ENCODE measurements at regions not wholly inside any gene's neighbourhood (a gene's known extent, or its start where the extent isn't known, plus 50 kb on each side); places are given as distances from the start of the nearest gene placed in this dataset.
A peak's percentile ranks its signal among the peaks of the same experiment; 100 is the strongest.

GRCh38 chr7:12895296-12895695, 207.9 kb downstream of the ARL4A start (continued):
- TF ChIP-seq, protein P1, sequence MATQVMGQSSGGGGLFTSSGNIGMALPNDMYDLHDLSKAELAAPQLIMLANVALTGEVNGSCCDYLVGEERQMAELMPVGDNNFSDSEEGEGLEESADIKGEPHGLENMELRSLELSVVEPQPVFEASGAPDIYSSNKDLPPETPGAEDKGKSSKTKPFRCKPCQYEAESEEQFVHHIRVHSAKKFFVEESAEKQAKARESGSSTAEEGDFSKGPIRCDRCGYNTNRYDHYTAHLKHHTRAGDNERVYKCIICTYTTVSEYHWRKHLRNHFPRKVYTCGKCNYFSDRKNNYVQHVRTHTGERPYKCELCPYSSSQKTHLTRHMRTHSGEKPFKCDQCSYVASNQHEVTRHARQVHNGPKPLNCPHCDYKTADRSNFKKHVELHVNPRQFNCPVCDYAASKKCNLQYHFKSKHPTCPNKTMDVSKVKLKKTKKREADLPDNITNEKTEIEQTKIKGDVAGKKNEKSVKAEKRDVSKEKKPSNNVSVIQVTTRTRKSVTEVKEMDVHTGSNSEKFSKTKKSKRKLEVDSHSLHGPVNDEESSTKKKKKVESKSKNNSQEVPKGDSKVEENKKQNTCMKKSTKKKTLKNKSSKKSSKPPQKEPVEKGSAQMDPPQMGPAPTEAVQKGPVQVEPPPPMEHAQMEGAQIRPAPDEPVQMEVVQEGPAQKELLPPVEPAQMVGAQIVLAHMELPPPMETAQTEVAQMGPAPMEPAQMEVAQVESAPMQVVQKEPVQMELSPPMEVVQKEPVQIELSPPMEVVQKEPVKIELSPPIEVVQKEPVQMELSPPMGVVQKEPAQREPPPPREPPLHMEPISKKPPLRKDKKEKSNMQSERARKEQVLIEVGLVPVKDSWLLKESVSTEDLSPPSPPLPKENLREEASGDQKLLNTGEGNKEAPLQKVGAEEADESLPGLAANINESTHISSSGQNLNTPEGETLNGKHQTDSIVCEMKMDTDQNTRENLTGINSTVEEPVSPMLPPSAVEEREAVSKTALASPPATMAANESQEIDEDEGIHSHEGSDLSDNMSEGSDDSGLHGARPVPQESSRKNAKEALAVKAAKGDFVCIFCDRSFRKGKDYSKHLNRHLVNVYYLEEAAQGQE (IDR thresholded peaks at IDR 0.05; ENCODE audit: unreplicated experiment) = no peak
- TF ChIP-seq CREB1 (CRISPR knock-in tag; IDR thresholded peaks at IDR 0.05; ENCODE audit: low read depth) = no peak
- no peak for TF ChIP-seq JUNB (IDR thresholded peaks at IDR 0.05; ENCODE audit: unreplicated experiment)
- no peak for TF ChIP-seq STAT1 (IDR thresholded peaks at IDR 0.05; ENCODE audit: unreplicated experiment)
- no peak for TF ChIP-seq EZH2phosphoT487 (IDR thresholded peaks at IDR 0.05; ENCODE audit: unreplicated experiment)
- TF ChIP-seq, protein P2, sequence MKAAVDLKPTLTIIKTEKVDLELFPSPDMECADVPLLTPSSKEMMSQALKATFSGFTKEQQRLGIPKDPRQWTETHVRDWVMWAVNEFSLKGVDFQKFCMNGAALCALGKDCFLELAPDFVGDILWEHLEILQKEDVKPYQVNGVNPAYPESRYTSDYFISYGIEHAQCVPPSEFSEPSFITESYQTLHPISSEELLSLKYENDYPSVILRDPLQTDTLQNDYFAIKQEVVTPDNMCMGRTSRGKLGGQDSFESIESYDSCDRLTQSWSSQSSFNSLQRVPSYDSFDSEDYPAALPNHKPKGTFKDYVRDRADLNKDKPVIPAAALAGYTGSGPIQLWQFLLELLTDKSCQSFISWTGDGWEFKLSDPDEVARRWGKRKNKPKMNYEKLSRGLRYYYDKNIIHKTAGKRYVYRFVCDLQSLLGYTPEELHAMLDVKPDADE (IDR thresholded peaks at IDR 0.05) = no peak
- TF ChIP-seq, protein P3, sequence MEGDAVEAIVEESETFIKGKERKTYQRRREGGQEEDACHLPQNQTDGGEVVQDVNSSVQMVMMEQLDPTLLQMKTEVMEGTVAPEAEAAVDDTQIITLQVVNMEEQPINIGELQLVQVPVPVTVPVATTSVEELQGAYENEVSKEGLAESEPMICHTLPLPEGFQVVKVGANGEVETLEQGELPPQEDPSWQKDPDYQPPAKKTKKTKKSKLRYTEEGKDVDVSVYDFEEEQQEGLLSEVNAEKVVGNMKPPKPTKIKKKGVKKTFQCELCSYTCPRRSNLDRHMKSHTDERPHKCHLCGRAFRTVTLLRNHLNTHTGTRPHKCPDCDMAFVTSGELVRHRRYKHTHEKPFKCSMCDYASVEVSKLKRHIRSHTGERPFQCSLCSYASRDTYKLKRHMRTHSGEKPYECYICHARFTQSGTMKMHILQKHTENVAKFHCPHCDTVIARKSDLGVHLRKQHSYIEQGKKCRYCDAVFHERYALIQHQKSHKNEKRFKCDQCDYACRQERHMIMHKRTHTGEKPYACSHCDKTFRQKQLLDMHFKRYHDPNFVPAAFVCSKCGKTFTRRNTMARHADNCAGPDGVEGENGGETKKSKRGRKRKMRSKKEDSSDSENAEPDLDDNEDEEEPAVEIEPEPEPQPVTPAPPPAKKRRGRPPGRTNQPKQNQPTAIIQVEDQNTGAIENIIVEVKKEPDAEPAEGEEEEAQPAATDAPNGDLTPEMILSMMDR (conservative IDR thresholded peaks at IDR 0.05; ENCODE audit: low read depth in 2 of 2) = no peak
- TF ChIP-seq ZNF114 (CRISPR knock-in tag; IDR thresholded peaks at IDR 0.05) = no peak
- no peak for TF ChIP-seq NANOG (IDR thresholded peaks at IDR 0.05; ENCODE audit: borderline replicate concordance)
- TF ChIP-seq EZH2 (IDR thresholded peaks at IDR 0.05; ENCODE audit: low read depth, unreplicated experiment) = no peak

- Mint-ChIP-seq H3K27ac (0 out of 2 replicates have a peak overlapping the region, but pooled peaks have one; percentile 29), H3K4me3 (no peak overlapping the region), H3K9me3 (no peaks in the 10 kb centered on the region), H3K4me1 (peaks cover 8% of the 10 kb centered on the region), H3K27me3 (ENCODE audit: insufficient read depth, low read depth, poor library complexity) (peaks cover 1% of the 10 kb centered on the region), H3K36me3 (ENCODE audit: low read depth) (no peaks in the 10 kb centered on the region; the same call in 2 of the 3 replicates)
- Histone ChIP-seq H3K4me2 (peak overlapping the region; percentile 33; the same call in 1 of the 2 replicates), H3K27me3 (ENCODE audit: insufficient read depth) (no peaks in the 10 kb centered on the region), H2AFZ (no peak overlapping the region), H3K4me3 (no peak overlapping the region), H3K36me3 (ENCODE audit: insufficient read depth) (no peaks in the 10 kb centered on the region), H3K79me2 (replicated peaks; ENCODE audit: insufficient read depth) (no peaks in the 10 kb centered on the region), H3F3A (replicated peaks; ENCODE audit: low read depth) (no peaks in the 10 kb centered on the region), H3K27ac (ENCODE audit: low read depth) (no peak overlapping the region), H3K9me2 (ENCODE audit: insufficient read depth) (peaks cover 3% of the 10 kb centered on the region; the same call in 1 of the 2 replicates), H3K4me1 (ENCODE audit: insufficient read depth) (peaks cover 11% of the 10 kb centered on the region; the same call in 1 of the 2 replicates), H4K20me1 (replicated peaks; ENCODE audit: insufficient read depth) (no peaks in the 10 kb centered on the region)
- no peak for ATAC-seq
- no peak for DNase-seq (ENCODE audit: low spot score)
- TF ChIP-seq ZNF114 (CRISPR knock-in tag; IDR thresholded peaks at IDR 0.05) (no peak), STAT1 (IDR thresholded peaks at IDR 0.05; ENCODE audit: unreplicated experiment) (no peak), JUNB (IDR thresholded peaks at IDR 0.05; ENCODE audit: unreplicated experiment) (no peak)
- TF ChIP-seq, protein P1 (IDR thresholded peaks at IDR 0.05; ENCODE audit: unreplicated experiment) = no peak
- TF ChIP-seq, protein P2 (IDR thresholded peaks at IDR 0.05) = no peak
- TF ChIP-seq, protein P3 (conservative IDR thresholded peaks at IDR 0.05; ENCODE audit: low read depth in 2 of 2) = no peak
These were observed 208.9 kb downstream of the ARL4A start for GRCh38 chr7:12896316-12896715.

Data from GM23338 (cell line).